GM10266 (cell line): ENCODE measurements at regions not wholly inside any gene's neighbourhood (a gene's known extent, or its start where the extent isn't known, plus 50 kb on each side); places are given as distances from the start of the nearest gene placed in this dataset.

ENCODE experiments used
- DNase-seq: peaks from one replicate; pipeline ENCODE4 v3.0.0; 2012; ENCODE audit errors: extremely low spot score
- CTCF ChIP-seq: IDR thresholded peaks from 2 replicates; pipeline ENCODE4 v1.5.1; 2012; ENCODE audit warnings: mild to moderate bottlenecking, low read depth; ENCODE audit not compliant: control insufficient read depth, insufficient read depth; ENCODE audit errors: missing control alignments

- no peak for TF ChIP-seq CTCF
- no peak for DNase-seq
Measured at GRCh38 chr1:115492880-115493279, 148.9 kb upstream of the VANGL1 start.

- no peak for TF ChIP-seq CTCF
- DNase-seq: no peak
Measured at GRCh38 chr1:115492019-115492595, 149.7 kb upstream of the VANGL1 start.

- no peak for TF ChIP-seq CTCF
- DNase-seq: no peak
Measured at GRCh38 chr1:115491298-115492018, 150.3 kb upstream of the VANGL1 start.

- TF ChIP-seq CTCF: no peak
- no peak for DNase-seq
Measured at GRCh38 chr1:115479055-115479482, 141.0 kb upstream of the NGF start.

GRCh38 chr1:115477071-115477470 is 139.0 kb upstream of the NGF start:
- TF ChIP-seq CTCF: no peak

GRCh38 chr1:115476616-115477015 is 138.6 kb upstream of the NGF start:
- DNase-seq: no peak
- no peak for TF ChIP-seq CTCF

More at GRCh38 chr1:115477071-115477470, 139.0 kb upstream of the NGF start:
- no peak for DNase-seq

GRCh38 chr1:115475901-115476300 is 137.9 kb upstream of the NGF start:
- no peak for TF ChIP-seq CTCF
- DNase-seq: no peak
